ENCODE measurements at regions not wholly inside any gene's neighbourhood (a gene's known extent, or its start where the extent isn't known, plus 50 kb on each side); places are given as distances from the start of the nearest gene placed in this dataset.
"Not testable (repeated sequence)": the region's sequence is repeated elsewhere in the genome, so short reads cannot be mapped to it uniquely, and the experiment has no call there.

DNA sequence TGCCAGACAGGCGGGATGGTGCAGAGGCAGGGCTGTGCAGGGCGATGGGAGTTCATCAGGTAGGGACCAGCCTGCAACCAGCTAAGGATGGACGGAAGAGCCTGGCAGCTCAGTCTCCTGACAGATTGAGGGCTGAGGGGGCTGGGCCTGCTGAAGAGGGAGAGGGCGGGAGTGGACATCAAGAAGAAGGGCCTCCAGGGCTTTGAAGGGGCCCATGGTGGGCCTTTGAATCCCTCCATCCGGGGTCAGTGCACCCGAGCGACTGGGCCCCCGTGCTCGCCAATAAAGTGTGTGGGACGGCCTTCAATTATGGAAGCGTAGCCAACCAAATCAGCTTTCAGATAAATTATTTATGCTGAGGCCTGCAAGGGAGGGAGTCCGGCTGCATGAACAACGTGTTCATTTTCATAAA lies 431.2 kb downstream of the RPS24 start:
- peaks cover 20% of the 10 kb centered on the region for H3K4me1 ChIP-seq
- H3K9me3 ChIP-seq = no peaks in the 10 kb centered on the region
- no peak overlapping the region for H3K4me3 ChIP-seq (ENCODE audit: low read depth, low read length)
- DNase-seq = peak; percentile 69
- TF ChIP-seq, protein P1, sequence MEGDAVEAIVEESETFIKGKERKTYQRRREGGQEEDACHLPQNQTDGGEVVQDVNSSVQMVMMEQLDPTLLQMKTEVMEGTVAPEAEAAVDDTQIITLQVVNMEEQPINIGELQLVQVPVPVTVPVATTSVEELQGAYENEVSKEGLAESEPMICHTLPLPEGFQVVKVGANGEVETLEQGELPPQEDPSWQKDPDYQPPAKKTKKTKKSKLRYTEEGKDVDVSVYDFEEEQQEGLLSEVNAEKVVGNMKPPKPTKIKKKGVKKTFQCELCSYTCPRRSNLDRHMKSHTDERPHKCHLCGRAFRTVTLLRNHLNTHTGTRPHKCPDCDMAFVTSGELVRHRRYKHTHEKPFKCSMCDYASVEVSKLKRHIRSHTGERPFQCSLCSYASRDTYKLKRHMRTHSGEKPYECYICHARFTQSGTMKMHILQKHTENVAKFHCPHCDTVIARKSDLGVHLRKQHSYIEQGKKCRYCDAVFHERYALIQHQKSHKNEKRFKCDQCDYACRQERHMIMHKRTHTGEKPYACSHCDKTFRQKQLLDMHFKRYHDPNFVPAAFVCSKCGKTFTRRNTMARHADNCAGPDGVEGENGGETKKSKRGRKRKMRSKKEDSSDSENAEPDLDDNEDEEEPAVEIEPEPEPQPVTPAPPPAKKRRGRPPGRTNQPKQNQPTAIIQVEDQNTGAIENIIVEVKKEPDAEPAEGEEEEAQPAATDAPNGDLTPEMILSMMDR (IDR thresholded peaks at IDR 0.05; ENCODE audit: low read depth, low read length) = no peak
- no peaks in the 10 kb centered on the region for H3K27me3 ChIP-seq
- no peaks in the 10 kb centered on the region for H3K36me3 ChIP-seq

DNA sequence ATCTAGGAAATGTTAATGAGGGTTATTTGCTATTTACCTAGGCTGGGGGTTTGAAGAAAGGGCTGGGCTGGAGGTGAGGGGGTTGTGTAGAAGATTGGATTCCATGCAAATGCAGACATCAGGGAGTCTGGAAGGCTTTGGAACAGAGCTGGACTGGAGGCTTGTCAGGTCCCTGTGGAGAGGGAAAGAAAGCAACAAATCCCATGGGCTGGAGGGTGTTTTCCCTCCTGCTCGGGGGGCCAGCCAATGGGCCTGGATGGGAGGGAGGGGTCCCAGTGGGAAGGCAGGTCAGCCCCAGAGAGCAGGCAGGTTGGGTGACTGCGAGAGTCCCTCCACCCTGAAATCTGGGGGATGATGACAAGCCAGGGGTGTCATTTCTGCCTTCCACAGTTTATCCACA lies 431.8 kb downstream of the RPS24 start:
- no peaks in the 10 kb centered on the region for H3K36me3 ChIP-seq
- no peak for DNase-seq
- H3K9me3 ChIP-seq = no peaks in the 10 kb centered on the region
- no peaks in the 10 kb centered on the region for H3K27me3 ChIP-seq
- peaks cover 19% of the 10 kb centered on the region for H3K4me1 ChIP-seq
- no peak overlapping the region for H3K4me3 ChIP-seq (ENCODE audit: low read depth, low read length)
- TF ChIP-seq, protein P1 (IDR thresholded peaks at IDR 0.05; ENCODE audit: low read depth, low read length) = no peak

DNA sequence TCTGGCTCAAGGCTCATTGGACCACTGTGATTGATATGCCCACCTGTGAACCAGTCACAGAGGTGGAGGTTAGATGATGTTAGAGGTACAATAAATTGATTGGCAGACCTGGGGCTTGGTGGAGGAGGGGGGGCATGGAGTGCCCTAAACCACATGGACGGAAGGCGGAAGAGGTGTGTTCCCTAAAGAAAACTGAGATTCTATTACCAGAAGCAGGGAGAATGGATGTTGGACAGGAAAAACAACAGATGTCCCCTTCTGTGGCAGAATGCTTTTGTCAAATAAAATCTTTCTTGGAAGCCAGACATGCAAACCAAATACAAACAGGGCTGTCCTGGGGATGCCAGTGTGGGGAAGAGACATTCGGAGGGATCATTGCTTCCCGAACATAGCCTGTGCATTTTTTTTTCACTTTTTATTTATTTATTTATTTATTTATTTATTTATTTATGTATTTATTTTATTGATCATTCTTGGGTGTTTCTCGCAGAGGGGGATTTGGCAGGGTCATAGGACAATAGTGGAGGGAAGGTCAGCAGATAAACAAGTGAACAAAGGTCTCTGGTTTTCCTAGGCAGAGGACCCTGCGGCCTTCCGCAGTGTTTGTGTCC lies 433.9 kb downstream of the RPS24 start:
- no peaks in the 10 kb centered on the region for H3K36me3 ChIP-seq
- H3K4me3 ChIP-seq (ENCODE audit: low read depth, low read length) = no peak overlapping the region
- peaks cover 34% of the 10 kb centered on the region for H3K4me1 ChIP-seq
- H3K9me3 ChIP-seq = no peaks in the 10 kb centered on the region
- no peaks in the 10 kb centered on the region for H3K27me3 ChIP-seq
- TF ChIP-seq, protein P1 (IDR thresholded peaks at IDR 0.05; ENCODE audit: low read depth, low read length) = no peak
- DNase-seq = no peak

DNA sequence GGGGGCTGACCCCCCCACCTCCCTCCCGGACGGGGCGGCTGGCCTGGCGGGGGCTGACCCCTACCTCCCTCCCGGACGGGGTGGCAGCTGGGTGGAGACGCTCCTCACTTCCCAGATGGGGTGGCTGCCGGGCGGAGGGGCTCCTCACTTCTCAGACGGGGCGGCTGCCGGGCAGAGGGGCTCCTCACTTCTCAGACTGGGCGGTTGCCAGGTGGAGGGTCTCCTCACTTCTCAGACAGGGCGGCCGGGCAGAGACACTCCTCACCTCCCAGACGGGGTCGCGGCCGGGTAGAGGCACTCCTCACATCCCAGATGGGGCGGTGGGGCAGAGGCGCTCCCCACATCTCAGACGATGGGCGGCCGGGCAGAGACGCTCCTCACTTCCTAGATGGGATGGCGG lies 435.1 kb downstream of the RPS24 start:
- H3K4me3 ChIP-seq (ENCODE audit: low read depth, low read length) = not testable (repeated sequence)

DNA sequence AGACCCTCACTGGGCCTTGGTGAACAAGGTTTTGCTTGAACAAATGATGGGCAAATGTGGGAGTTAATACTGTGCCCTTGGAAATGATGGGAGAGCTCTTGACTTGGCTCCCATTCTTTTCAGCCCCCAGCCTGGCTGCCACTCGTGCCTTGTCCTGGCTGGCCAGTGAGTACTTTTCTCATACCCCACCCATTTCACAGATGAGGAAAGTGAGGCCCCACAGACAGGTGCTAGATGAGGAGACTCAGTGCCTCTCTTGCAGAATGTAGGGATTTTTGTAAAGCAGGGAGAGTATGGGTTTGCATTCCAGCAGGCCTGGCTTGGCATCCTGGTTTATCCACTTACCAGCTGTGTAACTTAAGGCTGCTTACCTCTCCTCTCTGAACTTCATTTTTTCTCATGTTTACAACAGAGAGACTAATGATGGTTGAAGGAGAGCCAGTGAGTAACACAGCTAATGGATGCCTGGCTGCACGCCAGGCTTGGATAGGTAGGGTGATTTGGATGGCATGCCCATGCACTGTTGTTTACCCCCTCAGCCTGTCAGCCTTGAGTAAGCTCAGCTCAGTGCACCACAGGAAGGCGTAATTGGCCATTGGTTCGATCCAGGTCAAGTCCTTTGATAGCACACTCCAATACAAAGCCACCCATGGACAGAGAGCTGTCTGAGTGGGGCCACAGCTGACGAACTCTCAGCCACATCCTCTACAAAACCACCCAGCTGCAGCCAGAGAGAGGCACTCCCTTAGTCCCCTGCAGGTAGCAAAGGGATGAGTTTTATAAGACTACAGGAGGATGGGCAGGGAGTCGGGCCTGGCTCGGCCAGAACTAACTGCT lies 436.8 kb downstream of the RPS24 start:
- DNase-seq = no peak
- peaks cover 34% of the 10 kb centered on the region for H3K4me1 ChIP-seq
- no peaks in the 10 kb centered on the region for H3K27me3 ChIP-seq
- TF ChIP-seq, protein P1 (IDR thresholded peaks at IDR 0.05; ENCODE audit: low read depth, low read length) = no peak
- H3K4me3 ChIP-seq (ENCODE audit: low read depth, low read length) = no peak overlapping the region
- no peaks in the 10 kb centered on the region for H3K9me3 ChIP-seq
- H3K36me3 ChIP-seq = no peaks in the 10 kb centered on the region

More for the DNA sequence above, 435.1 kb downstream of the RPS24 start:
- H3K27me3 ChIP-seq, DNase-seq, H3K36me3 ChIP-seq, H3K9me3 ChIP-seq: not testable (repeated sequence)
- H3K4me1 ChIP-seq = peaks cover 42% of the 10 kb centered on the region

DNA sequence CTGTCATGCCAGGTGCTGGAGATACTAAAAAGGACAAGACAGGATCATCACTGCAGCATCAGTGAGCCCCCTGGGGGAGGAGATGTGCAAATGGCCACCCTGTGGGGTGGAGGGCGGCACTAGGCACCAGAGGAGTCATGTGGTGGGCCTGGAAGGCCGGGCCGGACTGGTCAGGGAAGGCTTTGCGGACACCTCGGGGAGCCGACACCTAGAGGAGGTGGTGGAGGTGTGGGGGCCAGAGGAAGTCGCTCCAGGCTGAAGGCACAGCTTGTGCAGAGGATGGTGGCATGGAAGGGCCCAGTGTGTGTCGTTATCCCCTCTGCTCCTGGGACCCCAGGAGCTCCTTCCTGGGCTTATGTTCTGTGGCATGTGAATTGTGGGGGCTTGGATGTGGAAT lies 437.7 kb downstream of the RPS24 start:
- TF ChIP-seq, protein P1 (IDR thresholded peaks at IDR 0.05; ENCODE audit: low read depth, low read length) = peak; percentile 37
- Histone ChIP-seq H3K4me1 (peaks cover 27% of the 10 kb centered on the region), H3K4me3 (ENCODE audit: low read depth, low read length) (no peak overlapping the region), H3K36me3 (no peaks in the 10 kb centered on the region), H3K9me3 (no peaks in the 10 kb centered on the region), H3K27me3 (no peaks in the 10 kb centered on the region)
- DNase-seq = no peak
